Stomach (tissue), 8 donors: ENCODE measurements at regions not wholly inside any gene's neighbourhood (a gene's known extent, or its start where the extent isn't known, plus 50 kb on each side); places are given as distances from the start of the nearest gene placed in this dataset.
"Not testable (repeated sequence)": the region's sequence is repeated elsewhere in the genome, so short reads cannot be mapped to it uniquely, and the experiment has no call there.

Experiments used
- DNase-seq, 2 donors: peaks; one replicate each; pipeline versions ENCODE4 v3.0.0 to v3.0.0-alpha.2; 2013 to 2019
- H3K27ac ChIP-seq, 5 donors: fragments of 200-600 bp in 4 of 5; sonication (generic) in 4 of 5; one replicate each; pipeline ENCODE4 v1.5.1; 2013 to 2019; ENCODE audit warnings: mild to moderate bottlenecking in 1 of 5, moderate library complexity in 1 of 5
- H3K27me3 ChIP-seq, 3 donors: fragments of 200-600 bp; sonication (generic); one replicate each; pipeline ENCODE4 v1.5.1; 2017 to 2019; ENCODE audit warnings: mixed run types in 1 of 3
- H3K36me3 ChIP-seq, 4 donors: fragments of 200-600 bp; sonication (generic); 1 replicate in 3 of 4; 2 replicates in 1 of 4; pipeline ENCODE4 v1.5.1; 2016 to 2019
- H3K4me1 ChIP-seq, 4 donors: fragments of 200-600 bp; sonication (generic); one replicate each; pipeline ENCODE4 v1.5.1; 2016 to 2019
- H3K4me3 ChIP-seq, 4 donors: fragments of 200-600 bp; sonication (generic) in 3 of 4; one replicate each; pipeline ENCODE4 v1.5.1; 2016 to 2019; ENCODE audit warnings: mild to moderate bottlenecking in 1 of 4
- H3K9me3 ChIP-seq, 4 donors: fragments of 200-600 bp; sonication (generic); one replicate each; pipeline ENCODE4 v1.5.1; 2016 to 2019
- CTCF ChIP-seq, 7 experiments: fragments of 450-650 bp in 4 of 7; fragments of 200-600 bp in 3 of 7; sonication (generic) in 3 of 7; IDR thresholded peaks; one replicate each; pipeline ENCODE4 v1.5.1; 2016 to 2019; ENCODE audit warnings: antibody characterized with exemption in 7 of 7, control low read depth in 2 of 7, mild to moderate bottlenecking in 1 of 7
- EP300 ChIP-seq: sonication (generic); formaldehyde crosslinking; IDR thresholded peaks from one replicate; pipeline ENCODE4 v1.6.1; 2017; ENCODE audit warnings: antibody characterized with exemption
- POLR2A ChIP-seq, 4 donors: fragments of 450-650 bp; IDR thresholded peaks; one replicate each; pipeline ENCODE4 v1.6.1; 2016; ENCODE audit warnings: antibody characterized with exemption in 4 of 4, control low read depth in 2 of 4, mild to moderate bottlenecking in 1 of 4, moderate library complexity in 1 of 4
- POLR2AphosphoS5 ChIP-seq, 3 donors: sonication (generic); formaldehyde crosslinking; IDR thresholded peaks; one replicate each; pipeline ENCODE4 v1.6.1; 2016; ENCODE audit warnings: antibody characterized with exemption in 3 of 3
- WGBS, 5 donors: extraction: QIAGEN DNeasy Blood & Tissue Kit in 3 of 5; methylation state at CpG; one replicate each; pipeline versions ENCODE4 v1.1.5 to v1.1.7; 2013 to 2018; 5-methylcytosine and 5-hydroxymethylcytosine counted together
- intact Hi-C: fragments of 100-400 bp; cut with DNase I; formaldehyde crosslinking; loops from one replicate; pipeline ENCODE4 v1.15.1; 2023; ENCODE audit warnings: low total_unique reads
- donor health status: healthy with polysubstance abuse.
- donor health status: Bipolar disorder and iron deficiency.
- donor health status: healthy.

GRCh38 chr19:28697308-28697707 is 515.6 kb downstream of the UQCRFS1 start:
- WGBS, 5 donors: 69 to 90% (median 75%) methylated on average over 1 of the region's 1 CpG
- H3K4me1 ChIP-seq: no peaks in the 10 kb centered on the region

GRCh38 chr19:28694812-28695211 is 518.1 kb downstream of the UQCRFS1 start:
- H3K9me3 ChIP-seq: peaks cover 0 to 10% (median 2%) of the 10 kb centered on the region in 4 donors
- no peaks in the 10 kb centered on the region for H3K4me1 ChIP-seq
- no peak for TF ChIP-seq POLR2A (IDR thresholded peaks at IDR 0.05)
- TF ChIP-seq POLR2AphosphoS5 (IDR thresholded peaks at IDR 0.05): no peak
- TF ChIP-seq CTCF (IDR thresholded peaks at IDR 0.05): no peak
- TF ChIP-seq EP300: no peak
- H3K4me3 ChIP-seq: no peak overlapping the region
- H3K27ac ChIP-seq: no peak overlapping the region
- no peaks in the 10 kb centered on the region for H3K36me3 ChIP-seq
- intact Hi-C loops: no loop called here
- WGBS, 5 donors: 59 to 77% (median 65%) methylated on average over 5 of the region's 5 CpGs
- no peak for DNase-seq
- peaks cover 0 to 5% (median 0%) of the 10 kb centered on the region in 3 donors for H3K27me3 ChIP-seq

More at GRCh38 chr19:28697308-28697707, 515.6 kb downstream of the UQCRFS1 start:
- Histone ChIP-seq H3K4me3 (no peak overlapping the region), H3K36me3 (no peaks in the 10 kb centered on the region), H3K27me3 (no peaks in the 10 kb centered on the region), H3K27ac (no peak overlapping the region), H3K9me3 (peaks cover 0 to 3% (median 0%) of the 10 kb centered on the region in 4 donors)
- TF ChIP-seq EP300: no peak
- no peak for TF ChIP-seq CTCF (IDR thresholded peaks at IDR 0.05)
- no peak for TF ChIP-seq POLR2A (IDR thresholded peaks at IDR 0.05)
- no peak for TF ChIP-seq POLR2AphosphoS5 (IDR thresholded peaks at IDR 0.05)
- intact Hi-C loops: no loop called here
- no peak for DNase-seq

GRCh38 chr19:28691683-28692082 is 521.3 kb downstream of the UQCRFS1 start:
- DNase-seq: no peak
- 67 to 88% (median 74%) methylated on average over 1 of the region's 1 CpG for WGBS, 5 donors
- peaks cover 0 to 5% (median 0%) of the 10 kb centered on the region in 3 donors for H3K27me3 ChIP-seq
- H3K27ac ChIP-seq: no peak overlapping the region
- no peak overlapping the region for H3K4me3 ChIP-seq
- no peaks in the 10 kb centered on the region for H3K36me3 ChIP-seq
- H3K4me1 ChIP-seq: no peaks in the 10 kb centered on the region
- peaks cover 0 to 10% (median 2%) of the 10 kb centered on the region in 4 donors for H3K9me3 ChIP-seq
- intact Hi-C loops: no loop called here
- no peak for TF ChIP-seq POLR2A (IDR thresholded peaks at IDR 0.05)
- TF ChIP-seq EP300: no peak
- TF ChIP-seq POLR2AphosphoS5 (IDR thresholded peaks at IDR 0.05): no peak

- H3K27me3 ChIP-seq, H3K36me3 ChIP-seq, DNase-seq, intact Hi-C loops, H3K4me3 ChIP-seq, H3K4me1 ChIP-seq, H3K27ac ChIP-seq: not testable (repeated sequence)
- peaks cover 0 to 13% (median 5%) of the 10 kb centered on the region in 4 donors for H3K9me3 ChIP-seq
- WGBS, 5 donors: 72 to 87% (median 81%) methylated on average over 6 to 7 of the region's 7 CpGs
Measured at GRCh38 chr19:28689464-28689863, 523.5 kb downstream of the UQCRFS1 start.

GRCh38 chr19:28687296-28687695 is 525.7 kb downstream of the UQCRFS1 start:
- 63 to 78% (median 69%) methylated on average over 1 of the region's 1 CpG for WGBS, 5 donors
- H3K4me3 ChIP-seq: no peak overlapping the region

More at GRCh38 chr19:28687296-28687695, 525.7 kb downstream of the UQCRFS1 start:
- DNase-seq: no peak
- Histone ChIP-seq H3K9me3 (peaks cover 0 to 18% (median 4%) of the 10 kb centered on the region in 4 donors), H3K36me3 (no peaks in the 10 kb centered on the region), H3K4me1 (no peaks in the 10 kb centered on the region), H3K27me3 (peaks cover 0 to 5% (median 0%) of the 10 kb centered on the region in 3 donors), H3K27ac (no peak overlapping the region)
- intact Hi-C loops: no loop called here
- TF ChIP-seq POLR2AphosphoS5 (IDR thresholded peaks at IDR 0.05): no peak
- no peak for TF ChIP-seq POLR2A (IDR thresholded peaks at IDR 0.05)
- TF ChIP-seq EP300: no peak
- TF ChIP-seq CTCF (IDR thresholded peaks at IDR 0.05): no peak
